Neural progenitor cell (in vitro differentiated cells): ENCODE measurements at regions not wholly inside any gene's neighbourhood (a gene's known extent, or its start where the extent isn't known, plus 50 kb on each side); places are given as distances from the start of the nearest gene placed in this dataset.

Source experiments
- EZH2 ChIP-seq: fragments of 200-600 bp; sonication (generic); IDR thresholded peaks from 2 replicates; pipeline ENCODE4 v1.6.1; 2017; ENCODE audit warnings: antibody characterized with exemption, mild to moderate bottlenecking, moderate library complexity
- EZH2phosphoT487 ChIP-seq: fragments of 200-600 bp; sonication (generic); IDR thresholded peaks from 2 replicates; pipeline ENCODE4 v1.6.1; 2017; ENCODE audit warnings: antibody characterized with exemption
- TF ChIP-seq, protein P1 (sequence below): fragments of 200-600 bp; sonication (generic); IDR thresholded peaks from 2 replicates; pipeline ENCODE4 v1.5.1; 2017; ENCODE audit warnings: antibody characterized with exemption, mild to moderate bottlenecking

DNA sequence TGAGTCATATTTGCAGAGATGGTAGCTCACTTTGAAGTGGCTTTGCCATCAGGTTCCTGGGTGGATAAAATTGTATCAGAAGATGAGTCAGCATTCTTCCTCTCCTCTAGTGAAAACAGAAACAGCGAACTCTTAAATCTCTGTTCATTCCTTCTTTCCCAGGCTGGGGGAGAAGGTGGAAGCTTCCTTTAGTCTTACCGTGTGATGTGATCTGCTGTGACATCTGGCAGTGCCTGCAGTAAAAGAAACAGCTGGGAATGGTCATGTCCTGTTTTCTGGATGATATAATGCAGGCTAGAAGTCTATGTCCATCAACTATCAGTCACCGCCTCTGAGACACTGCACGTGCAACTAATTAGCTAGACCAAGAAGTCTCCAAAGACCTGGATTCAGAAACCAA is 171.6 kb downstream of the VAPA start:
- TF ChIP-seq, protein P1, sequence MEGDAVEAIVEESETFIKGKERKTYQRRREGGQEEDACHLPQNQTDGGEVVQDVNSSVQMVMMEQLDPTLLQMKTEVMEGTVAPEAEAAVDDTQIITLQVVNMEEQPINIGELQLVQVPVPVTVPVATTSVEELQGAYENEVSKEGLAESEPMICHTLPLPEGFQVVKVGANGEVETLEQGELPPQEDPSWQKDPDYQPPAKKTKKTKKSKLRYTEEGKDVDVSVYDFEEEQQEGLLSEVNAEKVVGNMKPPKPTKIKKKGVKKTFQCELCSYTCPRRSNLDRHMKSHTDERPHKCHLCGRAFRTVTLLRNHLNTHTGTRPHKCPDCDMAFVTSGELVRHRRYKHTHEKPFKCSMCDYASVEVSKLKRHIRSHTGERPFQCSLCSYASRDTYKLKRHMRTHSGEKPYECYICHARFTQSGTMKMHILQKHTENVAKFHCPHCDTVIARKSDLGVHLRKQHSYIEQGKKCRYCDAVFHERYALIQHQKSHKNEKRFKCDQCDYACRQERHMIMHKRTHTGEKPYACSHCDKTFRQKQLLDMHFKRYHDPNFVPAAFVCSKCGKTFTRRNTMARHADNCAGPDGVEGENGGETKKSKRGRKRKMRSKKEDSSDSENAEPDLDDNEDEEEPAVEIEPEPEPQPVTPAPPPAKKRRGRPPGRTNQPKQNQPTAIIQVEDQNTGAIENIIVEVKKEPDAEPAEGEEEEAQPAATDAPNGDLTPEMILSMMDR: no peak
- TF ChIP-seq EZH2 (no peak), EZH2phosphoT487 (no peak)
